ENCODE measurements at regions not wholly inside any gene's neighbourhood (a gene's known extent, or its start where the extent isn't known, plus 50 kb on each side); places are given as distances from the start of the nearest gene placed in this dataset.

GRCh38 chrX:122046226-122046625 is 998.8 kb downstream of the GLUD2 start:
- intact Hi-C loops (cut with DNase I; ENCODE audit: low total_unique reads) = loop anchor here (5.0 kb wide), 1 partner anchor 766 kb away; no protein-coding TSS in a partner anchor
- no peak for TF ChIP-seq POLR2A (IDR thresholded peaks at IDR 0.05)
- TF ChIP-seq CTCF (IDR thresholded peaks at IDR 0.05) = no peak
- no peak overlapping the region for H3K4me3 ChIP-seq (ENCODE audit: low read depth, poor library complexity, severe bottlenecking)
- WGBS, 2 donors = 65% methylated on average over 1 of the region's 1 CpG; no CpG with 5 or more reads in 1 of the 2 donors
- DNase-seq (ENCODE audit: low spot score in 2 of 2) = no peak

GRCh38 chrX:122046815-122047214 is 999.4 kb downstream of the GLUD2 start:
- TF ChIP-seq POLR2A (IDR thresholded peaks at IDR 0.05) = no peak
- TF ChIP-seq CTCF (IDR thresholded peaks at IDR 0.05) = no peak
- intact Hi-C loops (cut with DNase I; ENCODE audit: low total_unique reads) = loop anchor here (5.0 kb wide), 1 partner anchor 765 kb away; no protein-coding TSS in a partner anchor
- DNase-seq (ENCODE audit: low spot score in 2 of 2) = no peak
- 65 to 81% methylated on average over 5 of the region's 5 CpGs for WGBS, 2 donors
- no peak overlapping the region for H3K4me3 ChIP-seq (ENCODE audit: low read depth, poor library complexity, severe bottlenecking)

GRCh38 chrX:122047261-122047660 is 999.9 kb downstream of the GLUD2 start:
- DNase-seq (ENCODE audit: low spot score in 2 of 2) = no peak
- no peak for TF ChIP-seq POLR2A (IDR thresholded peaks at IDR 0.05)
- no peak for TF ChIP-seq CTCF (IDR thresholded peaks at IDR 0.05)
- H3K4me3 ChIP-seq (ENCODE audit: low read depth, poor library complexity, severe bottlenecking) = no peak overlapping the region
- WGBS, 2 donors = 33% methylated on average over 2 of the region's 2 CpGs; no CpG with 5 or more reads in 1 of the 2 donors
- intact Hi-C loops (cut with DNase I; ENCODE audit: low total_unique reads) = loop anchor here (5.0 kb wide), 1 partner anchor 765 kb away; no protein-coding TSS in a partner anchor

GRCh38 chrX:122055460-122055859 is 1008.0 kb downstream of the GLUD2 start:
- DNase-seq (ENCODE audit: low spot score in 2 of 2) = no peak
- 31 to 35% methylated on average over 2 of the region's 2 CpGs for WGBS, 2 donors
- H3K4me3 ChIP-seq (ENCODE audit: low read depth, poor library complexity, severe bottlenecking) = no peak overlapping the region
- TF ChIP-seq POLR2A (IDR thresholded peaks at IDR 0.05) (no peak), CTCF (IDR thresholded peaks at IDR 0.05) (no peak)
- intact Hi-C loops (cut with DNase I; ENCODE audit: low total_unique reads) = no loop called here

GRCh38 chrX:122055979-122056715 is 1008.7 kb downstream of the GLUD2 start:
- intact Hi-C loops (cut with DNase I; ENCODE audit: low total_unique reads) = no loop called here
- no peak for DNase-seq (ENCODE audit: low spot score in 2 of 2)
- TF ChIP-seq POLR2A (IDR thresholded peaks at IDR 0.05) = no peak
- TF ChIP-seq CTCF (IDR thresholded peaks at IDR 0.05) = no peak
- WGBS, 2 donors = 44 to 50% methylated on average over 2 of the region's 2 CpGs
- no peak overlapping the region for H3K4me3 ChIP-seq (ENCODE audit: low read depth, poor library complexity, severe bottlenecking)
